Karpas-422 (cell line): ENCODE measurements at regions not wholly inside any gene's neighbourhood (a gene's known extent, or its start where the extent isn't known, plus 50 kb on each side); places are given as distances from the start of the nearest gene placed in this dataset.
"Not testable (repeated sequence)": the region's sequence is repeated elsewhere in the genome, so short reads cannot be mapped to it uniquely, and the experiment has no call there.

Source experiments
- DNase-seq: peaks from one replicate; pipeline ENCODE4 v3.0.0-alpha.2; 2015
- H2AFZ ChIP-seq: fragments of 200-600 bp; sonication (generic); 2 replicates; pipeline ENCODE4 v1.6.1; 2014; ENCODE audit warnings: antibody characterized with exemption, low read length, mixed read lengths
- H3K27ac ChIP-seq: fragments of 200-600 bp; sonication (generic); 2 replicates; pipeline ENCODE4 v1.5.1; 2014; ENCODE audit warnings: mild to moderate bottlenecking, low read length, moderate library complexity
- H3K27me3 ChIP-seq: fragments of 200-600 bp; sonication (generic); 2 replicates; pipeline ENCODE4 v1.6.1; 2014; ENCODE audit warnings: low read length, mixed read lengths
- H3K36me3 ChIP-seq: fragments of 200-600 bp; sonication (generic); 2 replicates; pipeline ENCODE4 v1.6.1; 2014; ENCODE audit warnings: low read length, mixed read lengths; ENCODE audit not compliant: insufficient read depth
- H3K4me1 ChIP-seq: fragments of 200-600 bp; sonication (generic); 2 replicates; pipeline ENCODE4 v1.6.1; 2014; ENCODE audit warnings: mild to moderate bottlenecking, low read length, mixed read lengths
- H3K4me2 ChIP-seq: fragments of 200-600 bp; sonication (generic); 2 replicates; pipeline ENCODE4 v1.6.1; 2014; ENCODE audit warnings: low read length, low read depth, mild to moderate bottlenecking; ENCODE audit not compliant: poor library complexity, severe bottlenecking
- H3K4me3 ChIP-seq: fragments of 200-600 bp; sonication (generic); 2 replicates; pipeline ENCODE4 v1.5.1; 2014; ENCODE audit warnings: mild to moderate bottlenecking, antibody characterized with exemption, low read length, mixed read lengths
- H3K79me2 ChIP-seq: fragments of 200-600 bp; sonication (generic); 2 replicates; pipeline ENCODE4 v1.6.1; 2014; ENCODE audit warnings: mild to moderate bottlenecking, low read length, mixed read lengths
- H3K9ac ChIP-seq: fragments of 200-600 bp; sonication (generic); 2 replicates; pipeline ENCODE4 v1.6.0; 2014; ENCODE audit warnings: low read length
- H3K9me2 ChIP-seq: fragments of 200-600 bp; sonication (generic), shearing (Covaris generic); replicated peaks from 2 replicates; pipeline ENCODE4 v1.6.0; 2014; ENCODE audit warnings: mild to moderate bottlenecking, low read length, moderate library complexity; ENCODE audit not compliant: insufficient read depth
- H3K9me3 ChIP-seq: fragments of 300-700, 200-600 bp; sonication (generic); 2 replicates; pipeline ENCODE4 v1.6.1; 2014; ENCODE audit warnings: low read length, mixed read lengths
- H4K20me1 ChIP-seq: fragments of 200-600 bp; sonication (generic); 2 replicates; pipeline ENCODE4 v1.6.1; 2014; ENCODE audit warnings: mild to moderate bottlenecking, antibody characterized with exemption, low read length, low read depth; ENCODE audit not compliant: insufficient read depth

- no peak overlapping the region for H3K4me3 ChIP-seq
- H3K4me1 ChIP-seq = peaks cover 15% of the 10 kb centered on the region
- no peak for DNase-seq
- no peak overlapping the region for H3K4me2 ChIP-seq
- no peak overlapping the region for H3K9ac ChIP-seq
- H2AFZ ChIP-seq = no peak overlapping the region
- peaks cover 7% of the 10 kb centered on the region for H3K9me3 ChIP-seq
- peaks cover 23% of the 10 kb centered on the region for H3K36me3 ChIP-seq
- no peaks in the 10 kb centered on the region for H3K79me2 ChIP-seq
- no peaks in the 10 kb centered on the region for H3K9me2 ChIP-seq
- H4K20me1 ChIP-seq = no peaks in the 10 kb centered on the region
- no peak overlapping the region for H3K27ac ChIP-seq
- no peaks in the 10 kb centered on the region for H3K27me3 ChIP-seq
Measured at GRCh38 chr12:47610686-47611252, 95.1 kb downstream of the RPAP3 start.

GRCh38 chr12:47609806-47610205 lies 96.0 kb downstream of the RPAP3 start:
- H3K4me3 ChIP-seq = no peak overlapping the region
- no peak overlapping the region for H3K4me2 ChIP-seq
- H3K9me3 ChIP-seq = peaks cover 7% of the 10 kb centered on the region
- no peak overlapping the region for H2AFZ ChIP-seq
- peaks cover 15% of the 10 kb centered on the region for H3K4me1 ChIP-seq
- H3K9ac ChIP-seq = no peak overlapping the region
- no peaks in the 10 kb centered on the region for H3K9me2 ChIP-seq
- H4K20me1 ChIP-seq = no peaks in the 10 kb centered on the region
- no peak for DNase-seq
- no peaks in the 10 kb centered on the region for H3K27me3 ChIP-seq
- H3K79me2 ChIP-seq = no peaks in the 10 kb centered on the region
- H3K36me3 ChIP-seq = peaks cover 18% of the 10 kb centered on the region
- no peak overlapping the region for H3K27ac ChIP-seq

GRCh38 chr12:47608671-47609070 lies 97.2 kb downstream of the RPAP3 start:
- H2AFZ ChIP-seq, H3K4me2 ChIP-seq, H3K9me3 ChIP-seq, H3K9ac ChIP-seq, H3K4me3 ChIP-seq, H3K27me3 ChIP-seq, H3K9me2 ChIP-seq, H3K79me2 ChIP-seq, H4K20me1 ChIP-seq: not testable (repeated sequence)
- peak; percentile 73 for DNase-seq
- peaks cover 14% of the 10 kb centered on the region for H3K36me3 ChIP-seq
- H3K27ac ChIP-seq = peak overlapping the region; percentile 48
- peaks cover 15% of the 10 kb centered on the region for H3K4me1 ChIP-seq

- Histone ChIP-seq H3K4me2 (no peak overlapping the region), H3K36me3 (peaks cover 16% of the 10 kb centered on the region), H3K79me2 (no peaks in the 10 kb centered on the region), H3K27me3 (no peaks in the 10 kb centered on the region), H3K9me2 (no peaks in the 10 kb centered on the region), H3K9ac (no peak overlapping the region), H2AFZ (no peak overlapping the region), H3K4me1 (peaks cover 8% of the 10 kb centered on the region), H4K20me1 (no peaks in the 10 kb centered on the region), H3K9me3 (peaks cover 7% of the 10 kb centered on the region), H3K27ac (no peak overlapping the region), H3K4me3 (no peak overlapping the region)
- no peak for DNase-seq
Measured at GRCh38 chr12:47604221-47604873, 101.5 kb downstream of the RPAP3 start.

- H3K79me2 ChIP-seq = no peaks in the 10 kb centered on the region
- peaks cover 16% of the 10 kb centered on the region for H3K36me3 ChIP-seq
- no peaks in the 10 kb centered on the region for H3K27me3 ChIP-seq
- DNase-seq = no peak
- H3K9me2 ChIP-seq = no peaks in the 10 kb centered on the region
- peaks cover 7% of the 10 kb centered on the region for H3K9me3 ChIP-seq
- H3K9ac ChIP-seq = no peak overlapping the region
- no peak overlapping the region for H3K27ac ChIP-seq
- no peak overlapping the region for H3K4me2 ChIP-seq
- H4K20me1 ChIP-seq = no peaks in the 10 kb centered on the region
- no peak overlapping the region for H2AFZ ChIP-seq
- no peaks in the 10 kb centered on the region for H3K4me1 ChIP-seq
- H3K4me3 ChIP-seq = no peak overlapping the region
Measured at GRCh38 chr12:47602949-47603558, 102.8 kb downstream of the RPAP3 start.

GRCh38 chr12:47602325-47602724 lies 103.5 kb downstream of the RPAP3 start:
- H3K36me3 ChIP-seq = peaks cover 8% of the 10 kb centered on the region
- H3K4me1 ChIP-seq = no peaks in the 10 kb centered on the region
- no peak overlapping the region for H3K27ac ChIP-seq
- H4K20me1 ChIP-seq = no peaks in the 10 kb centered on the region
- H3K79me2 ChIP-seq = no peaks in the 10 kb centered on the region
- no peak overlapping the region for H2AFZ ChIP-seq
- no peak overlapping the region for H3K4me2 ChIP-seq
- H3K4me3 ChIP-seq = no peak overlapping the region
- no peaks in the 10 kb centered on the region for H3K9me2 ChIP-seq
- H3K9me3 ChIP-seq = peaks cover under 1% of the 10 kb centered on the region; the same call in 1 of the 2 replicates
- H3K27me3 ChIP-seq = no peaks in the 10 kb centered on the region
- H3K9ac ChIP-seq = no peak overlapping the region
- no peak for DNase-seq

- Histone ChIP-seq H3K4me2 (no peak overlapping the region), H3K36me3 (0 out of 2 replicates have a peak, but pooled peaks cover 3% of the 10 kb centered on the region), H4K20me1 (no peaks in the 10 kb centered on the region), H3K4me1 (no peaks in the 10 kb centered on the region), H3K9ac (no peak overlapping the region), H3K79me2 (no peaks in the 10 kb centered on the region), H3K9me3 (no peaks in the 10 kb centered on the region), H2AFZ (no peak overlapping the region), H3K9me2 (no peaks in the 10 kb centered on the region), H3K4me3 (no peak overlapping the region), H3K27me3 (no peaks in the 10 kb centered on the region), H3K27ac (no peak overlapping the region)
- no peak for DNase-seq
Measured at GRCh38 chr12:47601071-47601470, 104.8 kb downstream of the RPAP3 start.

GRCh38 chr12:47591795-47592194 lies 114.0 kb downstream of the RPAP3 start:
- Histone ChIP-seq H3K36me3 (no peaks in the 10 kb centered on the region), H3K27me3 (no peaks in the 10 kb centered on the region), H4K20me1 (no peaks in the 10 kb centered on the region), H3K4me2 (no peak overlapping the region), H3K4me3 (no peak overlapping the region), H2AFZ (no peak overlapping the region), H3K9me3 (no peaks in the 10 kb centered on the region), H3K79me2 (no peaks in the 10 kb centered on the region), H3K9me2 (no peaks in the 10 kb centered on the region), H3K9ac (no peak overlapping the region), H3K4me1 (peaks cover 7% of the 10 kb centered on the region; the same call in 1 of the 2 replicates), H3K27ac (no peak overlapping the region)
- DNase-seq = no peak
